ENCODE measurements at regions not wholly inside any gene's neighbourhood (a gene's known extent, or its start where the extent isn't known, plus 50 kb on each side); places are given as distances from the start of the nearest gene placed in this dataset.

DNA sequence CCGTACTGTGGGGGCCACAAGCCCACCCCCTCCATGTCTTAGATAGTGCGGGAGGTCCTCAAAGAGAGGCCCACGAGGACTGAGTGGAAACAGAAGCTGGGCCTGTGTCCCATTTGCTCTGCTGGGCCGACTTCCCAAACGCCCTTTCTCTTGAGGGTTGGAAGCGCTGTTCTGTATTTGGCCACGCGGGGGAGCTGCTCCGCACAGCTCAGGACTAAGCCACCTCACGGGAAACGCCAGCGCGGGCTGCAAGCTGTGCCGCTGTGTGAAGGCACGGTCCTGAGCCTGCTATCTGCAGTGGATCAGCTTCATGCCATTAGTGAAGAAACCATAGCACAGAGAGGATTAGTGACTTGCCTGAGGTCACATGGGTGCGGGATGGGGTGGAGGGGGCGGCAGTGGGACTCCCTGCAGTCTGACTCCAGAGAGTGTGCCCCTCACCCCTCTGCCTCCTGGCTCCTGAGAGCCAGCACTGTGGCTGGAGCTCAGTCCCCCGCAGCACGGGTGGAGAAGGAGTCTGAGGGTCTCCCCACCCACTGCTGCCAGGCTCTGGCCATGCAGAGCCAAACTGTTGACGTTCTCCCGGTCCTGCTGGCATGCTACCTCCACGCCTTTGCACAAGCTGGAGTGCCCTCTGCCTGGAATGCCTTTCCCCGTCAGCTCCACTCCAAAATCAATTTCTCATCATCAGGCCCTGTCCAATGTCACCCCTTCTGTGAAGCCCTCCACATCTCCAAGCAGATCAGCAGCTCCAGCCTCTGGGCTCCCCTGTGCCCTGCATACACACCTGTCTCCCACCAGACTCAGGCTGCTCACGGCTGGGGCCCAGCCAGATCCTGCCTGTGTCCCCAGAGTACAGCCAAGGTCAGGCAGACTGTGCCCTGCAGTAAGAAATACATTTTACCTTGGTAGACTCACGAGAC is 51.5 kb upstream of the LRRC32 start:
- DNase-seq = peak; percentile 81

DNA sequence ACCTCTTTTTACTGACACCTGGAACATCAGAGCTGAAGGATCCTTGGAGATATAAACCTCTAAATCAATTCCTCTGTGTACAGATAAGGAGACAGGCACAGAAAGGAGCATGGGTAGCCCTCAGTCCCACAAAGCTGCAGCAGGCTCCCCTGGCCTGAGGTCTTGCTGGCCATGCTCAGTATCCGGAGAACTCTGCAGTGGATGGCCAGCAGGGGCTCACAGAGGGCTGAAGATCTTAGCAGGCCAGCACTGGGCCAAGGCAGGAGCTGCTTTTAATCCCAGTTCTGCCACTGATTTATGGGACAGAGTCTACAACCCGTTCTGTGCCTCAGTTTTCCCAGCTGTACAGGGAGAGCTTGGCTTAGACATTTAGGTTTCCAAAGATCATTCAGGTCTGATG is 52.6 kb upstream of the LRRC32 start:
- no peak for DNase-seq

DNA sequence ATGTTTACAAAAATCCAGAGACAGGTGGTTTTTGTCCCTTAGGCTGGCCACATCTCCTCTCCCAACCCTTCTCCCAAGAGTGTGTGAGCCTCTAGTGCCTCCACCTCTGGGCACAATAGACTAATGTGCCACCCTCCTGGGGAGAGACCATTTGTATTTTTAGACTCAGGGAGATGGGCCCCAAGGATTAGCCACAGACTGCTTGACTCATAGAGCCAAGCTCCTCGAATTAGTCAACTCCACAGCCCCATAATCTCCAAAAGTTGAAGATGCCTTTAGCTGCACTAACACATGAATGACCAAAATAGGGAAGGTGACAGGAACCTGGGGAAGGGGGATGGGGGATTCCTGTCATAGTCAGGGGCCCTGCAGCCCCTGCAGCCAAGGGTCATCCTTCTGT is 53.0 kb upstream of the LRRC32 start:
- DNase-seq = no peak

DNA sequence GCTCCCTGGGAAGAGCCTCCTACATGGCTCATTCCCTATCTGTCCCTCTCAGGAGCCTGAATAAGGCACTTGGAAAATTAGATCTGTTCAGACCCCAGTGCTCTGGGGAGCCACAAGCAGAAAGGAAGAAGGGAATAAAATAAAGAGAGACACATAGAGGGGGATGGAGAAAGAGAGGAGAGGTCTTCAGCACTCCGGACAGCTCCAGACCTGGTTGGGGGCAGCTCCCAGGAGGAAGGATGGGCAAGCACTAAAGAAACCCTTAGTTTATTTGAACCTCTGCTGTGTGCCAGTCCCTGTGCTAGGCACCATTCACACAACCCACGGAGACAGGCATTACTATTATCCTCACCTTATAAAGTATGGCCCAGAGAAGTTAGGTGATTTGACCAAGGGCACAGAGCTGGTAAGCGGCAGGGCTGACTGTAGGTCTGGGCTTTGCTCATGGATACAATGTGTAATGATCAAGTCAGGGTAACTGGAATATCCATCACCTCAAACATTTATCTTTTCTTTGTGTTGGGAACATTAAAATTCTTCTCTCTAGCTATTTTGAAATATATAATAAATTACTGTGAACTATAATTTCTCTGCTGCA is 53.7 kb upstream of the LRRC32 start:
- no peak for DNase-seq

DNA sequence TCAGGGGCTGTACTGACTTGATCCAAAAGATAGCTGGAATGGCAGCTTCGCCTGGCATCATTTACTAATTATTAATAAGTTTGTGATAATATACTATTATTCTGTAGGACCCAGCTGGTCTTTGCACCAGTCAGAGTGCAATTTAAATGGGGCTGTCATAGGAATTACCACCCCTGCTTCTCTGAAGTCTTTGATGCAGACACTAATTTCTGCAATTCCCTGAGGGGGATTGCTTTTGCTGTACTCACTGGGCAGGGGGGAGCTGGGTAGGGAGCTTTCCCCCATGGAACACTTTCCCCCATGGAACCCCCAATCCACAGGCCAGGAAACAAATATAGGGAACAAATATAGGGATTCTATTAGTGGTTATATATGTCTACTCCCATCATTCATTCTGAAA is 54.9 kb upstream of the TSKU start:
- DNase-seq = no peak

DNA sequence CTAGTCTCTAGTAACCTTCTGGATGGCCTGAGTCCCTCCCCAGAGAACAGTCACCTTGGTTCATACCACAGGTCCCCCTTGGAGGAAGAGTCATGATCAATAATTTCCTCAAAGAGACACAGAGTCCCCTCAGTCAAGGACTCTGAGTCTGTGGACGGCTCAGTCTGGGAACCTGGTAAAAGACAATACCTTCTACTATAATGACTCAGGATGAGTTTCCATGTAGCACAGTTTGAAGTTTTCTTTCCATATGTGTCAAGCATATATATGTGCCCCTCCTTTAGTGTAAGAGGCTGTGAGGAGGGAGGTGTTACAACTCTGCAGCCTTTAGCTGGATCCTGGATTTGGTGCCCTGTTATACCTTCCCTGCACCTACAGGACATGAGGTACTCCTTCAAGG is 54.4 kb upstream of the TSKU start:
- DNase-seq = no peak

DNA sequence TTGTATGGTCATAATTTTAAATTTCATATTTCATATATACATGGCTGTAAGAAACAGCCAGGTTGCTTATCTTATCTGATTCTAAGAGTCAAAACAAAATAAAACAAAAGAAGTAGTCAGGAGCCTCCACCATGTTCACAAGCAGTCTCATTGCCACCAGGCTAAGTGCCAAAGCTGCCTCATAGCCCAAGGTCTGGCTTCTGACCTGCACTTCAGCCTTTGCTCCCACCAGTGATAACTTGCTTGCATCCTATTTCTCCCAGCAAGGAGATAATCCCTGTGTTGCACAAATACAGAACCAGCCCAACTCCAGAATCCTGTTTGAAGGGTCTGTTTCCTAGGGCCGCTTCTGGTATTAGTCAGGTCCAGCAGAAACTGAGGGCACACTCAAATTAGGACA is 53.9 kb upstream of the TSKU start:
- no peak for DNase-seq

DNA sequence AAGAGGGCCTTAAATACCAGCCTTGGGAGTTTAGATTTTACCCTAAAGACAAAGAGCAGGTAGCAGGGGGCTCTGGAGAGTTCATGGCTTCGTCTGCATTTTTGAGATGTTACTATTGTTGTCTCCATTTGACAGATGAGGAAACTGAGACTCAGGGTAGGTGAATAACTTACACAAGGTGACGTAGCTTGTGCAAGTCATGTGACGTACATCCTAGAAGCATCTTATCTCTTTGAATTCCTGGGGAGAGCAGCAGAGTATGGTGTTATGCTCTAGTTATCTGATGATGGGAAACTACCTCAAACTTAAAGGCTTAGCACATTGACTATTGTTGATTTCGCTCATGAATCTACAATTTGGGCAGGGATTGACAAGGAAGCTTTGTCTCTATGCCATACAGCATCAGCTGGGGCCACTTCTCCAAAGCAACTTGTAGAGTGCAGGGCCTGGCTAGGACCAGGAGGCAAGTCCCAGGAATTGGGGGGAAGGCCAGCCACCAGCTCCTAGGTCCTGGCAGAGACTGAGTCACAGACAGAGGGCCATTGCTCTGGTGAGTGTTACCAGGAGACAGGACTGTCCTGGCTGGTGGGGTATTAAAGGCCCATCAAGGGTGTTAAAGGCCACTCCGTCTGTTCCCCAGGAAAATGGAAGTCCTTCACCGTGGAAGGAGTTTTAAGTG is 52.1 kb upstream of the TSKU start:
- no peak for DNase-seq

DNA sequence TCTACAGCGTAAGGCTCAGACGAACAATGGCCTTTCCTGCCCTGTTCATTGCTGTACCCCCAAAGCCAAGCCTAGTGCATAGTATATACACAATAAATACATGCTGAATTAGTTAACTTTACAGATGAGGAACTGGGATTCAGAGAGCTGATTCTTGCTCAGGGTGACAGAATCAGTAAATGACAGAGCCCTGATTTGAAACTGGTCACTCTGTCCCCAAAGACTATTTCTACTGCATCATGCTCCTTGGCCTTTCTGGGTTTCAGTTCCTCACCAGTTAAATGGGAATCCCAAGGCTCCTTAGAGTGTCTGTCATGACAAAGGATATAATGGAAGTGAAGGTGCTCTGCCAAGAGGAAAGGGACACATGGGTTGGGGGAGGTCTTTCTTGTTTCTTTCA is 50.5 kb upstream of the TSKU start:
- no peak for DNase-seq
